ENCODE measurements at regions not wholly inside any gene's neighbourhood (a gene's known extent, or its start where the extent isn't known, plus 50 kb on each side); places are given as distances from the start of the nearest gene placed in this dataset.

GRCh38 chr13:58611117-58611516 is 979.6 kb downstream of the PCDH17 start:
- TF ChIP-seq ZNF274 (IDR thresholded peaks at IDR 0.05; ENCODE audit: low read depth, low read length) (no peak), YY1 (IDR thresholded peaks at IDR 0.05; ENCODE audit: insufficient read depth, insufficient read length) (no peak)

Data from NT2/D1 (cell line).